A549 (cell line): ENCODE measurements at regions not wholly inside any gene's neighbourhood (a gene's known extent, or its start where the extent isn't known, plus 50 kb on each side); places are given as distances from the start of the nearest gene placed in this dataset.

ENCODE experiments used
- ATAC-seq, 2 experiments: fragments of 200-7000 bp in 1 of 2; fragments of >200 bp in 1 of 2; cut with Nextera tagmentation in 1 of 2; cut with Tn5 transposase in 1 of 2; 3 replicates each; pipeline versions ENCODE4 v1.8.0 to v1.9.1; 2018 to 2020; ENCODE audit warnings: mild to moderate bottlenecking in 1 of 2, moderate library complexity in 1 of 2
- CTCF ChIA-PET: fragments of 300-600 bp; sonication (Branson Sonifier 250); formaldehyde crosslinking; extraction: SDS; loops from one replicate; lab custom pipeline; 2021; ENCODE audit warnings: antibody characterized with exemption, inconsistent platforms; lab: Yijun Ruan, JAX
- POLR2A ChIA-PET: fragments of 350-600 bp; formaldehyde crosslinking; extraction: SDS; loops from one replicate; lab custom pipeline; 2021; ENCODE audit warnings: antibody characterized with exemption, inconsistent platforms; lab: Yijun Ruan, JAX
- DNase-seq, 2 experiments: peaks; one replicate each; pipeline versions ENCODE4 v3.0.0 to v3.0.0-alpha.2; 2011 to 2016; ENCODE audit warnings: low read depth in 1 of 2, low spot score in 1 of 2
- FAIRE-seq: peaks from 2 replicates; lab custom pipeline; 2011; peaks lifted over from hg19 to GRCh38; lab: Jason Lieb, UNC
- H3K27ac ChIP-seq, 2 experiments: fragments of >200 bp; sonication (Bioruptor Twin); formaldehyde crosslinking; 3 replicates each; pipeline ENCODE4 v1.5.1; 2016 to 2017
- H3K4me1 ChIP-seq: fragments of >200 bp; sonication (Bioruptor Twin); formaldehyde crosslinking; 3 replicates; pipeline ENCODE4 v1.6.1; 2016
- H3K4me2 ChIP-seq: fragments of >200 bp; sonication (Bioruptor Twin); formaldehyde crosslinking; 3 replicates; pipeline ENCODE4 v1.6.1; 2016
- H3K4me3 ChIP-seq: fragments of >200 bp; sonication (Bioruptor Twin); formaldehyde crosslinking; 3 replicates; pipeline ENCODE4 v1.5.1; 2016
- H3K9me3 ChIP-seq: fragments of >200 bp; sonication (Bioruptor Twin); formaldehyde crosslinking; 3 replicates; pipeline ENCODE4 v1.6.1; 2016
- ATOH8 ChIP-seq: fragments of 250-450 bp; sonication (Bioruptor Pico); IDR thresholded peaks from 2 replicates; pipeline ENCODE4 v1.5.0; 2020; ENCODE audit warnings: low read depth, mild to moderate bottlenecking, moderate library complexity
- CHD4 ChIP-seq: fragments of 200-600 bp; sonication (generic); IDR thresholded peaks from 2 replicates; pipeline ENCODE4 v1.6.1; 2016; ENCODE audit warnings: antibody characterized with exemption, mild to moderate bottlenecking, borderline replicate concordance
- CTCF ChIP-seq: fragments of >200 bp; sonication (Bioruptor Twin); formaldehyde crosslinking; IDR thresholded peaks from 3 replicates; pipeline ENCODE4 v1.5.1; 2016
- EHF ChIP-seq: fragments of 250-450 bp; sonication (Bioruptor Pico); IDR thresholded peaks from 2 replicates; pipeline ENCODE4 v1.5.0; 2020; ENCODE audit warnings: mild to moderate bottlenecking
- ELK1 ChIP-seq: fragments of 150-350 bp; IDR thresholded peaks from 2 replicates; pipeline ENCODE4 v1.6.1; 2014; ENCODE audit warnings: low read depth, mild to moderate bottlenecking, low read length
- ESRRA ChIP-seq: fragments of 150-350 bp; IDR thresholded peaks from 2 replicates; pipeline ENCODE4 v1.6.1; 2014; ENCODE audit warnings: mild to moderate bottlenecking, low read length, borderline replicate concordance
- FOXS1 ChIP-seq: fragments of 250-450 bp; sonication (Bioruptor Pico); IDR thresholded peaks from 2 replicates; pipeline ENCODE4 v1.5.0; 2020; ENCODE audit warnings: mild to moderate bottlenecking, moderate library complexity
- HDAC2 ChIP-seq: fragments of 200-600 bp; sonication (generic); IDR thresholded peaks from 2 replicates; pipeline ENCODE4 v1.6.1; 2016
- HEYL ChIP-seq: fragments of 250-450 bp; sonication (Bioruptor Pico); IDR thresholded peaks from 2 replicates; pipeline ENCODE4 v1.8.0; 2021; ENCODE audit warnings: mild to moderate bottlenecking, moderate library complexity
- HMGXB4 ChIP-seq: fragments of 250-450 bp; sonication (Bioruptor Pico); IDR thresholded peaks from 2 replicates; pipeline ENCODE4 v1.5.0; 2021; ENCODE audit warnings: mild to moderate bottlenecking, moderate library complexity, borderline replicate concordance
- HOXA7 ChIP-seq: fragments of 250-450 bp; sonication (Bioruptor Pico); IDR thresholded peaks from 2 replicates; pipeline ENCODE4 v1.5.0; 2020; ENCODE audit warnings: mild to moderate bottlenecking, moderate library complexity
- HOXB13 ChIP-seq: fragments of 250-450 bp; sonication (Bioruptor Pico); IDR thresholded peaks from 2 replicates; pipeline ENCODE4 v1.5.0; 2020; ENCODE audit warnings: low read depth, mild to moderate bottlenecking, moderate library complexity
- HOXB5 ChIP-seq: fragments of 250-450 bp; sonication (Bioruptor Pico); IDR thresholded peaks from 2 replicates; pipeline ENCODE4 v1.5.0; 2020; ENCODE audit warnings: mild to moderate bottlenecking, moderate library complexity
- JUNB ChIP-seq: fragments of >200 bp; sonication (Bioruptor Twin); formaldehyde crosslinking; IDR thresholded peaks from 2 replicates; pipeline ENCODE4 v1.6.1; 2016
- KDM1A ChIP-seq: fragments of 200-600 bp; sonication (generic); IDR thresholded peaks from 2 replicates; pipeline ENCODE4 v1.6.1; 2016; ENCODE audit warnings: low read depth, mild to moderate bottlenecking
- MAZ ChIP-seq: fragments of 150-350 bp; IDR thresholded peaks from 2 replicates; pipeline ENCODE4 v1.6.1; 2014; ENCODE audit warnings: antibody characterized with exemption, low read depth, low read length, borderline replicate concordance
- NR3C1 ChIP-seq: fragments of >200 bp; sonication (Bioruptor Twin); formaldehyde crosslinking; IDR thresholded peaks from 3 replicates; pipeline ENCODE4 v1.6.1; 2017
- PBX3 ChIP-seq: IDR thresholded peaks from 2 replicates; pipeline ENCODE4 v1.6.1; 2012
- POLR2A ChIP-seq: IDR thresholded peaks from 2 replicates; pipeline ENCODE4 v1.6.1; 2012; ENCODE audit warnings: mild to moderate bottlenecking, low read length
- POLR2AphosphoS2 ChIP-seq: conservative IDR thresholded peaks from 2 replicates; pipeline ENCODE4 v1.6.1; 2012; ENCODE audit warnings: low read length, improper control_type of control experiment, inconsistent platforms
- RNF2 ChIP-seq: fragments of 200-600 bp; sonication (generic); IDR thresholded peaks from 2 replicates; pipeline ENCODE4 v1.6.1; 2016; ENCODE audit warnings: low read depth, mild to moderate bottlenecking, antibody characterized with exemption, moderate library complexity, borderline replicate concordance
- SREBF2 ChIP-seq: fragments of 450-650 bp; IDR thresholded peaks from 2 replicates; pipeline ENCODE4 v1.6.1; 2014; ENCODE audit warnings: mild to moderate bottlenecking, moderate library complexity
- USF2 ChIP-seq: fragments of 450-650 bp; IDR thresholded peaks from 2 replicates; pipeline ENCODE4 v1.6.1; 2014; ENCODE audit warnings: antibody characterized with exemption
- ZNF302 ChIP-seq: fragments of 250-450 bp; sonication (Bioruptor Pico); IDR thresholded peaks from 2 replicates; pipeline ENCODE4 v1.9.0; 2021; ENCODE audit warnings: inconsistent platforms, mild to moderate bottlenecking, moderate library complexity
- WGBS: methylation state at CpG from one replicate; pipeline ENCODE4 v1.1.6; 2017; ENCODE audit errors: missing lambda C conversion rate; 5-methylcytosine and 5-hydroxymethylcytosine counted together

- ATAC-seq: no peak
- no peaks in the 10 kb centered on the region for H3K4me1 ChIP-seq
- no peak overlapping the region for H3K4me2 ChIP-seq
- 3% methylated on average over 1 of the region's 1 CpG for WGBS
- H3K9me3 ChIP-seq: no peaks in the 10 kb centered on the region
- H3K4me3 ChIP-seq: no peak overlapping the region
- ChIA-PET POLR2A (no interaction called here), CTCF (no interaction called here)
- DNase-seq: no peak
- no peak for FAIRE-seq
- no peak overlapping the region for H3K27ac ChIP-seq
- TF ChIP-seq JUNB (no peak), HOXA7 (CRISPR knock-in tag) (no peak), HOXB5 (CRISPR knock-in tag) (no peak), NR3C1 (no peak)
Measured at GRCh38 chr1:170863621-170864020, 71.7 kb upstream of the MROH9 start.

- no peak overlapping the region for H3K4me2 ChIP-seq
- 4% methylated on average over 3 of the region's 3 CpGs for WGBS
- TF ChIP-seq RNF2 (no peak), CHD4 (no peak), POLR2AphosphoS2 (no peak), PBX3 (no peak), HEYL (CRISPR knock-in tag) (no peak), USF2 (no peak), HDAC2 (no peak), MAZ (no peak), ZNF302 (CRISPR knock-in tag) (no peak), SREBF2 (no peak), EHF (CRISPR knock-in tag) (no peak), KDM1A (no peak), HMGXB4 (CRISPR knock-in tag) (no peak), FOXS1 (CRISPR knock-in tag) (no peak), ATOH8 (CRISPR knock-in tag) (no peak), ELK1 (no peak), CTCF (no peak), ESRRA (no peak), POLR2A (no peak), HOXB13 (CRISPR knock-in tag) (no peak)
- H3K27ac ChIP-seq: no peak overlapping the region
- ATAC-seq (no peak), DNase-seq (no peak), FAIRE-seq (no peak)
- POLR2A ChIA-PET: no interaction called here
- H3K4me1 ChIP-seq: no peaks in the 10 kb centered on the region
- CTCF ChIA-PET: no interaction called here
- H3K4me3 ChIP-seq: no peak overlapping the region
- H3K9me3 ChIP-seq: no peaks in the 10 kb centered on the region
Measured at GRCh38 chr1:170864238-170864637, 71.1 kb upstream of the MROH9 start.
